ENCODE measurements at regions not wholly inside any gene's neighbourhood (a gene's known extent, or its start where the extent isn't known, plus 50 kb on each side); places are given as distances from the start of the nearest gene placed in this dataset.

GRCh38 chr6:21992178-21992967, 304.5 kb downstream of the PRL start:
- peaks cover 4% of the 10 kb centered on the region for H3K4me1 Mint-ChIP-seq
- no peaks in the 10 kb centered on the region for H3K9me3 Mint-ChIP-seq (ENCODE audit: insufficient read depth)
- Histone ChIP-seq H3K27me3 (replicated peaks in 1 of 4; ENCODE audit: control extremely low read depth in 1 of 4, control insufficient read depth in 3 of 4, insufficient read depth in 4 of 4, low read length in 3 of 4) (no peaks in the 10 kb centered on the region), H3K4me1 (ENCODE audit: control insufficient read depth in 2 of 2, insufficient read depth in 2 of 2, low read length in 2 of 2) (peaks cover 2% of the 10 kb centered on the region in 2 donors), H3K4me3 (ENCODE audit: control extremely low read depth in 1 of 5, extremely low read depth in 1 of 5, insufficient read depth in 1 of 5, low read depth in 2 of 5, low read length in 4 of 5) (no peak overlapping the region), H3K27ac (ENCODE audit: low read length in 2 of 2) (no peak overlapping the region), H3K9ac (ENCODE audit: low read length) (no peak overlapping the region), H3K4me2 (replicated peaks; ENCODE audit: low read depth, low read length, poor library complexity, severe bottlenecking) (no peak overlapping the region), H2AFZ (ENCODE audit: insufficient read depth, low read depth, low read length, poor library complexity, severe bottlenecking) (no peak overlapping the region), H3K9me3 (ENCODE audit: control extremely low read depth in 1 of 3, control insufficient read depth in 2 of 3, insufficient read depth in 1 of 3, low read length in 2 of 3) (no peaks in the 10 kb centered on the region), H3K79me2 (ENCODE audit: control insufficient read depth, insufficient read depth, low read length) (no peaks in the 10 kb centered on the region), H4K20me1 (ENCODE audit: control insufficient read depth, insufficient read depth, low read length, poor library complexity, severe bottlenecking) (no peaks in the 10 kb centered on the region), H3K36me3 (replicated peaks in 1 of 2; ENCODE audit: control extremely low read depth in 1 of 2, control insufficient read depth in 1 of 2, extremely low read depth in 1 of 2, insufficient read depth in 2 of 2, low read length in 1 of 2) (no peaks in the 10 kb centered on the region)
- no peak for DNase-seq
- no peak for TF ChIP-seq EZH2 (IDR thresholded peaks at IDR 0.05; ENCODE audit: borderline replicate concordance, insufficient read depth, low read depth, low read length, poor library complexity, severe bottlenecking)
- no peak for TF ChIP-seq CTCF (IDR thresholded peaks at IDR 0.05)
- no peaks in the 10 kb centered on the region for H3K27me3 Mint-ChIP-seq
- no peak overlapping the region for H3K27ac Mint-ChIP-seq
- ChIA-PET POLR2A (no interaction called here), CTCF (no interaction called here)
- 94% methylated on average over 4 of the region's 6 CpGs for WGBS (ENCODE audit: insufficient coverage)
- no peak for ATAC-seq (ENCODE audit: low read depth)
- H3K4me3 Mint-ChIP-seq = no peak overlapping the region
- intact Hi-C loops (cut with micrococcal nuclease) = no loop called here

DNA sequence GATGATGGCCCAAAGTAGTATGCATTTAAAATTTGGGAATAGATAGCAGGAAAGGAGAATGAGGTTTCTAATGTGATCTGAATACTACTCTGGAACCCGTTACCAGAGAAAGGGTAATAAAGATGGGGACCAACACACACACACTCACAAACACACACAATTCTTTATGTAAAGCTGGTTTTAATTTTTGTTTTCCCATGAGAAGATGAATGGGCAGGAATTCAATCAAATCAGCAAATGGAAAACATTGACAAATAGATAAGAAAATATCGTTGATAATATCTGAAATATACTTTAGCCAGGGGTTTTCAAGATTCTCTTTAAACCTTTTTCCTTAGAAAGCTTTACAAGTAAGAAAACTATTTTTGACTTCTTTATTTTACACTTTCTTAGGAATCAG, 303.0 kb downstream of the PRL start:
- Histone ChIP-seq H3K9me3 (ENCODE audit: control extremely low read depth in 1 of 3, control insufficient read depth in 2 of 3, insufficient read depth in 1 of 3, low read length in 2 of 3) (no peaks in the 10 kb centered on the region), H3K4me3 (ENCODE audit: control extremely low read depth in 1 of 5, extremely low read depth in 1 of 5, insufficient read depth in 1 of 5, low read depth in 2 of 5, low read length in 4 of 5) (no peak overlapping the region), H2AFZ (ENCODE audit: insufficient read depth, low read depth, low read length, poor library complexity, severe bottlenecking) (no peak overlapping the region), H3K9ac (ENCODE audit: low read length) (no peak overlapping the region), H3K4me2 (replicated peaks; ENCODE audit: low read depth, low read length, poor library complexity, severe bottlenecking) (no peak overlapping the region), H3K79me2 (ENCODE audit: control insufficient read depth, insufficient read depth, low read length) (no peaks in the 10 kb centered on the region), H3K4me1 (ENCODE audit: control insufficient read depth in 2 of 2, insufficient read depth in 2 of 2, low read length in 2 of 2) (no peaks in the 10 kb centered on the region), H3K27me3 (replicated peaks in 1 of 4; ENCODE audit: control extremely low read depth in 1 of 4, control insufficient read depth in 3 of 4, insufficient read depth in 4 of 4, low read length in 3 of 4) (no peaks in the 10 kb centered on the region), H3K27ac (ENCODE audit: low read length in 2 of 2) (no peak overlapping the region), H3K36me3 (replicated peaks in 1 of 2; ENCODE audit: control extremely low read depth in 1 of 2, control insufficient read depth in 1 of 2, extremely low read depth in 1 of 2, insufficient read depth in 2 of 2, low read length in 1 of 2) (no peaks in the 10 kb centered on the region), H4K20me1 (ENCODE audit: control insufficient read depth, insufficient read depth, low read length, poor library complexity, severe bottlenecking) (no peaks in the 10 kb centered on the region)
- no peak for DNase-seq
- intact Hi-C loops (cut with micrococcal nuclease) = no loop called here
- ChIA-PET POLR2A (no interaction called here), CTCF (no interaction called here)
- Mint-ChIP-seq H3K4me1 (no peaks in the 10 kb centered on the region), H3K9me3 (ENCODE audit: insufficient read depth) (no peaks in the 10 kb centered on the region), H3K27me3 (no peaks in the 10 kb centered on the region), H3K27ac (no peak overlapping the region), H3K4me3 (no peak overlapping the region)
- TF ChIP-seq EZH2 (IDR thresholded peaks at IDR 0.05; ENCODE audit: borderline replicate concordance, insufficient read depth, low read depth, low read length, poor library complexity, severe bottlenecking) (no peak), CTCF (IDR thresholded peaks at IDR 0.05) (no peak)
- no peak for ATAC-seq (ENCODE audit: low read depth)
- WGBS (ENCODE audit: insufficient coverage) = no CpG with 5 or more reads among the region's 2 CpGs

All from B cell (primary cell).